Loucy (cell line): ENCODE measurements at regions not wholly inside any gene's neighbourhood (a gene's known extent, or its start where the extent isn't known, plus 50 kb on each side); places are given as distances from the start of the nearest gene placed in this dataset.
"Not testable (repeated sequence)": the region's sequence is repeated elsewhere in the genome, so short reads cannot be mapped to it uniquely, and the experiment has no call there.

ENCODE experiments used
- H2AFZ ChIP-seq: fragments of 200-600 bp; sonication (generic); 2 replicates; pipeline ENCODE4 v1.6.0; 2016; ENCODE audit warnings: antibody characterized with exemption, mild to moderate bottlenecking, low read length, moderate library complexity
- H3F3A ChIP-seq: fragments of 200-600 bp; 2 replicates; pipeline ENCODE4 v1.6.0; 2016; ENCODE audit warnings: antibody characterized with exemption, low read depth, mild to moderate bottlenecking
- H3K27me3 ChIP-seq: fragments of 200-600 bp; sonication (generic); 2 replicates; pipeline ENCODE4 v1.6.1; 2014; ENCODE audit warnings: low read length, mild to moderate bottlenecking; ENCODE audit not compliant: insufficient read depth, poor library complexity, severe bottlenecking
- H3K36me3 ChIP-seq: fragments of 200-600 bp; sonication (generic); 2 replicates; pipeline ENCODE4 v1.6.1; 2016; ENCODE audit warnings: low read length; ENCODE audit not compliant: insufficient read depth
- H3K4me1 ChIP-seq: fragments of 200-600 bp; sonication (generic); 2 replicates; pipeline ENCODE4 v1.5.1; 2014; ENCODE audit warnings: low read length, mild to moderate bottlenecking; ENCODE audit not compliant: insufficient read depth, poor library complexity, severe bottlenecking
- H3K4me2 ChIP-seq: fragments of 200-600 bp; sonication (generic); 2 replicates; pipeline ENCODE4 v1.6.0; 2014; ENCODE audit warnings: antibody characterized with exemption, low read length, low read depth, mild to moderate bottlenecking; ENCODE audit not compliant: poor library complexity, severe bottlenecking
- H3K4me3 ChIP-seq: fragments of 200-600 bp; sonication (generic); 2 replicates; pipeline ENCODE4 v1.5.1; 2014; ENCODE audit warnings: low read length, mild to moderate bottlenecking, mixed read lengths; ENCODE audit not compliant: poor library complexity, severe bottlenecking
- H3K79me2 ChIP-seq: fragments of 200-600 bp; sonication (generic); 2 replicates; pipeline ENCODE4 v1.6.1; 2014; ENCODE audit warnings: low read length; ENCODE audit not compliant: insufficient read depth
- H3K9ac ChIP-seq: fragments of 200-600 bp; sonication (generic); 2 replicates; pipeline ENCODE4 v1.6.0; 2014; ENCODE audit warnings: mild to moderate bottlenecking, low read depth, low read length, moderate library complexity; ENCODE audit not compliant: poor library complexity, severe bottlenecking
- H3K9me2 ChIP-seq: fragments of 200-600 bp; sonication (generic); replicated peaks from 2 replicates; pipeline ENCODE4 v1.6.1; 2016; ENCODE audit warnings: low read depth, low read length, mixed read lengths
- H3K9me3 ChIP-seq: fragments of 200-600 bp; sonication (generic); 2 replicates; pipeline ENCODE4 v1.6.1; 2014; ENCODE audit warnings: mild to moderate bottlenecking, antibody characterized with exemption, low read length, low read depth; ENCODE audit not compliant: insufficient read depth
- H4K20me1 ChIP-seq: fragments of 200-600 bp; sonication (generic); 2 replicates; pipeline ENCODE4 v1.6.0; 2014; ENCODE audit warnings: antibody characterized with exemption, low read length, mild to moderate bottlenecking; ENCODE audit not compliant: insufficient read depth, poor library complexity, severe bottlenecking

DNA sequence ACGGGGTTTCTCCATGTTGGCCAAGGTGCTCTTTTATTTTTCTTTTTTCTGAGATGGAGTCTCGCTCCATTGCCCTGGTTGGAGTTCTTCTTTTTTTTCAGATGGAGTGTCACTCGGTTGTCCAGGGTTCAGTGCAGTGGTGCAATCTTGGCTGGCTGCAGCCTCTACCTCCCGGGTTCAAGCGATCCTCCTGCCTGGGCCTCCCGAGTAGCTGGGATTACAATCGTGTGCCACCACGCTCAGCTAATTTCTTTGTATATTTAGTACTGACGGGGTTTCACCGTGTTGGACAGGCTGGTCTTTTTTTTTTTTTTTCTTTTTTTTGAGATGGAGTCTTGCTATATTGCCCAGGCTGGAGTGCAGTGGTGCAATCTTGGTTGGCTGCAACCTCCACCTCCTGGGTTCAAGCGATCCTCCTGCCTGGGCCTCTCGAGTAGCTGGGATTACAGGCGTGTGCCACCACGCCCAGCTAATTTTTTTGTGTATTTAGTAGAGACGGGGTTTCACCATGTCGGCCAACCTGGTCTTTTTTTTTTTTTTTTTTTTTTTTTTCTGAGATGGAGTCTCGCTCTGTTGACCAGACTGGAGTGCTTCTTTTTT is 2810.1 kb downstream of the RPIA start:
- H3F3A ChIP-seq, H3K79me2 ChIP-seq, H3K4me2 ChIP-seq, H3K27me3 ChIP-seq, H3K36me3 ChIP-seq, H3K9ac ChIP-seq, H3K4me3 ChIP-seq, H4K20me1 ChIP-seq, H3K4me1 ChIP-seq, H2AFZ ChIP-seq, H3K9me3 ChIP-seq, H3K9me2 ChIP-seq: not testable (repeated sequence)

DNA sequence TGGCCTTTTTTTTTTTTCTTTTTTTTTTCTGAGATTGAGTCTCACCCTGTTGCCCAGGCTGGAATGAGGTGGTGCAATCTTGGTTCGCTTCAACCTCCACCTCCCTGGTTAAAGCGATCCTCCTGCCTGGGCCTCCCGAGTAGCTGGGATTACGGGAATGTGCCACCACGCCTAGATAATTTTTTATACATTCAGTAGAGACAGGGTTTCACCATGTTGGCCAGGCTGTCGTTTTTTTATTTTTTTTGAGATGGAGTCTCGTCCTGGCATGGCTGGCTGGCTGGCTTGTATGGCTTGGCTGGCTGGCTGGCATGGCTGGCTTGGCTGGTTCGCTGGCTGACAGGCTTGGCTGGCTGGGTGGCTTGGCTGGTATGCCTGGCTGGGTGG is 2812.1 kb downstream of the RPIA start:
- H3K4me3 ChIP-seq, H3K27me3 ChIP-seq, H3K9me3 ChIP-seq, H3F3A ChIP-seq, H4K20me1 ChIP-seq, H2AFZ ChIP-seq, H3K9ac ChIP-seq, H3K9me2 ChIP-seq, H3K79me2 ChIP-seq, H3K4me1 ChIP-seq, H3K36me3 ChIP-seq, H3K4me2 ChIP-seq: not testable (repeated sequence)

DNA sequence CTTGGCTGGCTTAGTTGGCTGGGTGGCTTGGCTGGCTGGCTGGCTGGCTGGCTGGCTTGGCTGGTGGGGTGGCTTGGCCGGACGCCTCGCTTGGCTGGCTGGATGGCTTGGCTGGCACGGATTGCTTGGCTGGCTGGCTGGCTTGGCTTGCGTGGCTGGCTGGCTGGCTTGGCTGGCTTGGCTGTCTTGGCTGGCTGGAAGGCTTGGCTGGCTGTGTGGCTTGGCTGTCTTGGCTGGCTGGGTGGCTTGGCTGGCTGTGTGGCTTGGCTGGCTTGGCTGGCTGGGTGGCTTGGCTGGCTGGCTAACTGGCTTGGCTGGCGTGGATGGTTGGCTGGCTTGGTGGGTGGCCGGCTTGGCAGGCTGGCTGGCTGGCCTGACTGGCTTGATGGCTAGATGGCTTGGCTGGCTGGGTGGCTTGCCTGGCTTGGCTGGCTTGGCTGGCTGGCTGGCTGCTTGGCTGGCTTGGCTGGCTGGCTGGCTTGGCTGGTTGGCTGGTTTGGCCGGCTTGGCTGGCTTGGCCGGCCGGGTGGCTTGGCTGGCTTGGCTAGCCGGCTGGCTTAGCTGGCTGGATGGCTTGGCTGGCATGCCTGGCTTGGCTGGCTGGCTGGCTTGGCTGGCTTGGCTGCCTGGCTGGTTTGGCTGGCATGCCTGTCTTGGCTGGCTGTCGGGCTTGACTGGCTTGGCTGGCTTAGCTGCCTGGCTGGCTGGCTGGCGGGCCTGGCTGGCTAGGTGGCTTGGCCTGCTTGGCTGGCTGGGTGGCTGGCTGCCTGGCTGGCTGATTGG is 2812.7 kb downstream of the RPIA start:
- not testable (repeated sequence) for H3K27me3 ChIP-seq, H4K20me1 ChIP-seq, H3K4me3 ChIP-seq, H3K9ac ChIP-seq, H3K9me2 ChIP-seq, H3K4me1 ChIP-seq, H3F3A ChIP-seq, H3K79me2 ChIP-seq, H3K9me3 ChIP-seq, H3K4me2 ChIP-seq, H3K36me3 ChIP-seq, H2AFZ ChIP-seq

DNA sequence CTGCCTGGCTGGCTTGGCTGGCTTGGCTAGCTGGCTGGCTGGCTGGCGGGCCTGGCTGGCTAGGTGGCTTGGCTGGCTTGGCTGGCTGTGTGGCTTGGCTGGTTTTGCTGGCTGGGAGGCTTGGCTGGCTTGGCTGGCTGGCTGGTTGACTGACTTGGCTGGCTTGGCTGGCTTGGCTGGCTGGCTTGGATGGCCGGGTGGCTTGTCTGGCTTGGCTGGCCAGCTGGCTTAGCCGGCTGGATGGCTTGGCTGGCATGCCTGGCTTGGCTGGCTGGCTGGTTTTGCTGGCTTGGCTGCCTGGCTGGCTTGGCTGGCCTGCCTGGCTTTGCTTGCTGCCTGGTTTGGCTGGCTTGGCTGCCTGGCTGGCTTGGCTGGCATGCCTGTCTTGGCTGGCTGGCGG is 2817.3 kb downstream of the RPIA start:
- H4K20me1 ChIP-seq, H3F3A ChIP-seq, H3K4me2 ChIP-seq, H3K9me3 ChIP-seq, H3K9me2 ChIP-seq, H3K9ac ChIP-seq, H3K36me3 ChIP-seq, H2AFZ ChIP-seq, H3K4me1 ChIP-seq, H3K27me3 ChIP-seq, H3K79me2 ChIP-seq, H3K4me3 ChIP-seq: not testable (repeated sequence)

DNA sequence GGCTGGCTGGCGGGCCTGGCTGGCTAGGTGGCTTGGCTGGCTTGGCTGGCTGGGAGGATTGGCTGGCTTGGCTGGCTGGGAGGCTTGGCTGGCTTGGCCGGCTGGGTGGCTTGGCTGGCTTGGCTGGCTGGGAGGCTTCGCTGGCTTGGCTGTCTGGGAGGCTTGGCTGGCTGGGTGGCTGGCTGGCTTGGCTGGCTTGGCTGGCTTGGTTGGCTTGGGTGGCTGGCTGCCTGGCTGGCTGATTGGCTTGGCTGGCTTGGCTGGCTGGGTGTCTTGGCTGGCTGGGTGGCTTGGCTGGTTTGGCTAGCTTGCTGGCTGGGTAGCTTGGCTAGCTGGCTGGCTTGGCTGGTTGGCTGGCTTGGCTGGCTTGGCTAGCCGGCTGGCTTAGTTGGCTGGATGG is 2817.8 kb downstream of the RPIA start:
- H2AFZ ChIP-seq, H4K20me1 ChIP-seq, H3K9ac ChIP-seq, H3K9me3 ChIP-seq, H3K79me2 ChIP-seq, H3K4me3 ChIP-seq, H3K27me3 ChIP-seq, H3F3A ChIP-seq, H3K4me1 ChIP-seq, H3K36me3 ChIP-seq, H3K4me2 ChIP-seq, H3K9me2 ChIP-seq: not testable (repeated sequence)

DNA sequence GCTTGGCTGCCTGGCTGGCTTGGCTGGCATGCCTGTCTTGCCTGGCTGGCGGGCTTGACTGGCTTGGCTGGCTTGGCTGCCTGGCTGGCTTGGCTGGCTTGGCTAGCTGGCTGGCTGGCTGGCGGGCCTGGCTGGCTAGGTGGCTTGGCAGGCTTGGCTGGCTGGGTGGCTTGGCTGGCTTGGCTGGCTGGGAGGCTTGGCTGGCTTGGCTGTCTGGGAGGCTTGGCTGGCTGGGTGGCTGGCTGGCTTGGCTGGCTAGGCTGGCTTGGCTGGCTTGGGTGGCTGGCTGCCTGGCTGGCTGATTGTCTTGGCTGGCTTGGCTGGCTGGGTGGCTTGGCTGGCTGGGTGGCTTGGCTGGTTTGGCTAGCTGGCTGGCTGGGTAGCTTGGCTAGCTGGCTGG is 2819.7 kb downstream of the RPIA start:
- H3K79me2 ChIP-seq, H3K9me3 ChIP-seq, H3K9me2 ChIP-seq, H3K36me3 ChIP-seq, H3K4me1 ChIP-seq, H3K27me3 ChIP-seq, H3K9ac ChIP-seq, H4K20me1 ChIP-seq, H3K4me2 ChIP-seq, H2AFZ ChIP-seq, H3F3A ChIP-seq, H3K4me3 ChIP-seq: not testable (repeated sequence)

DNA sequence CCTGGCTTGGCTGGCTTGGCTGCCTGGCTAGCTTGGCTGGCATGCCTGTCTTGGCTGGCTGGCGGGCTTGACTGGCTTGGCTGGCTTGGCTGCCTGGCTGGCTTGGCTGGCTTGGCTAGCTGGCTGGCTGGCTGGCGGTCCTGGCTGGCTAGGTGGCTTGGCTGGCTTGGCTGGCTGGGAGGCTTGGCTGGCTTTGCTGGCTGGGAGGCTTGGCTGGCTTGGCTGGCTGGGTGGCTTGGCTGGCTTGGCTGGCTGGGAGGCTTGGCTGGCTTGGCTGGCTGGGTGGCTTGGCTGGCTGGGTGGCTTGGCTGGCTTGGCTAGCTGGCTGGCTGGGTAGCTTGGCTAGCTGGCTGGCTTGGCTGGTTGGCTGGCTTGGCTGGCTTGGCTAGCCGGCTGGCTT is 2824.5 kb downstream of the RPIA start:
- H3K9ac ChIP-seq, H3K4me2 ChIP-seq, H3K36me3 ChIP-seq, H3K4me1 ChIP-seq, H3K9me3 ChIP-seq, H3K79me2 ChIP-seq, H3K4me3 ChIP-seq, H3K9me2 ChIP-seq, H4K20me1 ChIP-seq, H2AFZ ChIP-seq, H3K27me3 ChIP-seq, H3F3A ChIP-seq: not testable (repeated sequence)
